ENCODE measurements at regions not wholly inside any gene's neighbourhood (a gene's known extent, or its start where the extent isn't known, plus 50 kb on each side); places are given as distances from the start of the nearest gene placed in this dataset.

GRCh38 chr5:105821800-105822199 is 1848.9 kb downstream of the EFNA5 start:
- TF ChIP-seq CTCF (IDR thresholded peaks at IDR 0.05) = no peak
- no peak for TF ChIP-seq POLR2A (IDR thresholded peaks at IDR 0.05)
